ENCODE measurements at regions not wholly inside any gene's neighbourhood (a gene's known extent, or its start where the extent isn't known, plus 50 kb on each side); places are given as distances from the start of the nearest gene placed in this dataset.

DNA sequence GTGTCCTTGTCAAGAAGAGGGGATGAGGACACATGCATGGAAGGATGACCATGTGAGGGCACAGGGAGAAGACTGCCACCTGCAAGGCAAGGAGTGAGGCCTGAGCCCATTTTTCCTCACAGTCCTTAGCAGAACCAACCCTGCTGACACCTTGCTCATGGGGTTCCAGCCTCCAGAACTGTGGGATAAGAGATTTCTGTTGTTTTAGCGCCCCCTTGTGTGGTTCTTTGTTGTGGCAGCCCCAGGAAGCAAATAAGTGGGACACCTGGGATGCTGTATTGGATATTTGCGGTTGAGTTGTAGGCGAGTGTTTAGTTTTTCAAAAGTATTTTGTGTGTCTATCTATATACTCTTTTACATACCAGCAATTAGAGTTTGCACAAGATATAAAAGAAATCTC lies 206.4 kb downstream of the NXNL2 start:
- Histone ChIP-seq H3K4me3 (ENCODE audit: low read depth, low read length) (no peak overlapping the region), H3K27me3 (ENCODE audit: control insufficient read depth, insufficient read depth, low read length) (no peaks in the 10 kb centered on the region), H3K36me3 (ENCODE audit: control insufficient read depth, insufficient read depth, low read length) (no peaks in the 10 kb centered on the region)
- no peak for DNase-seq (ENCODE audit: low read depth)
- TF ChIP-seq CTCF (IDR thresholded peaks at IDR 0.05; ENCODE audit: insufficient read depth, low read length, poor library complexity, severe bottlenecking), result peak; percentile 32

- Histone ChIP-seq H3K27me3 (ENCODE audit: control insufficient read depth, insufficient read depth, low read length) (no peaks in the 10 kb centered on the region), H3K36me3 (ENCODE audit: control insufficient read depth, insufficient read depth, low read length) (no peaks in the 10 kb centered on the region), H3K4me3 (ENCODE audit: low read depth, low read length) (no peak overlapping the region)
- no peak for DNase-seq (ENCODE audit: low read depth)
- TF ChIP-seq CTCF (IDR thresholded peaks at IDR 0.05; ENCODE audit: insufficient read depth, low read length, poor library complexity, severe bottlenecking), result no peak
Measured at GRCh38 chr9:88742483-88742882, 207.5 kb downstream of the NXNL2 start.

- DNase-seq (ENCODE audit: low read depth), result no peak
- no peak for TF ChIP-seq CTCF (IDR thresholded peaks at IDR 0.05; ENCODE audit: insufficient read depth, low read length, poor library complexity, severe bottlenecking)
- H3K27me3 ChIP-seq (ENCODE audit: control insufficient read depth, insufficient read depth, low read length), result no peaks in the 10 kb centered on the region
- H3K4me3 ChIP-seq (ENCODE audit: low read depth, low read length), result no peak overlapping the region
- no peaks in the 10 kb centered on the region for H3K36me3 ChIP-seq (ENCODE audit: control insufficient read depth, insufficient read depth, low read length)
Measured at GRCh38 chr9:88742905-88743304, 207.9 kb downstream of the NXNL2 start.

GRCh38 chr9:88745276-88746001 lies 210.5 kb downstream of the NXNL2 start:
- TF ChIP-seq CTCF (IDR thresholded peaks at IDR 0.05; ENCODE audit: insufficient read depth, low read length, poor library complexity, severe bottlenecking), result no peak
- Histone ChIP-seq H3K4me3 (ENCODE audit: low read depth, low read length) (no peak overlapping the region), H3K36me3 (ENCODE audit: control insufficient read depth, insufficient read depth, low read length) (no peaks in the 10 kb centered on the region), H3K27me3 (ENCODE audit: control insufficient read depth, insufficient read depth, low read length) (no peaks in the 10 kb centered on the region)
- DNase-seq (ENCODE audit: low read depth), result no peak

GRCh38 chr9:88746029-88746742 lies 211.2 kb downstream of the NXNL2 start:
- H3K27me3 ChIP-seq (ENCODE audit: control insufficient read depth, insufficient read depth, low read length), result no peaks in the 10 kb centered on the region
- no peaks in the 10 kb centered on the region for H3K36me3 ChIP-seq (ENCODE audit: control insufficient read depth, insufficient read depth, low read length)
- DNase-seq (ENCODE audit: low read depth), result peak; percentile 74
- no peak overlapping the region for H3K4me3 ChIP-seq (ENCODE audit: low read depth, low read length)
- no peak for TF ChIP-seq CTCF (IDR thresholded peaks at IDR 0.05; ENCODE audit: insufficient read depth, low read length, poor library complexity, severe bottlenecking)
